Esophagus squamous epithelium (tissue), 4 donors: ENCODE measurements at regions not wholly inside any gene's neighbourhood (a gene's known extent, or its start where the extent isn't known, plus 50 kb on each side); places are given as distances from the start of the nearest gene placed in this dataset.

Experiments used
- POLR2A ChIP-seq, 4 donors: fragments of 450-650 bp; IDR thresholded peaks; one replicate each; pipeline ENCODE4 v1.6.1; 2017; ENCODE audit warnings: antibody characterized with exemption in 4 of 4, mild to moderate bottlenecking in 4 of 4, moderate library complexity in 3 of 4
- TF ChIP-seq, protein P1 (sequence below), 6 experiments: fragments of 450-650 bp in 4 of 6; fragments of 200-600 bp in 2 of 6; sonication (generic) in 2 of 6; IDR thresholded peaks; one replicate each; pipeline ENCODE4 v1.5.1; 2016 to 2019; ENCODE audit warnings: antibody characterized with exemption in 6 of 6, mild to moderate bottlenecking in 4 of 6, moderate library complexity in 4 of 6

GRCh38 chr7:83301416-83301815 is 138.7 kb upstream of the PCLO start:
- TF ChIP-seq, protein P1, sequence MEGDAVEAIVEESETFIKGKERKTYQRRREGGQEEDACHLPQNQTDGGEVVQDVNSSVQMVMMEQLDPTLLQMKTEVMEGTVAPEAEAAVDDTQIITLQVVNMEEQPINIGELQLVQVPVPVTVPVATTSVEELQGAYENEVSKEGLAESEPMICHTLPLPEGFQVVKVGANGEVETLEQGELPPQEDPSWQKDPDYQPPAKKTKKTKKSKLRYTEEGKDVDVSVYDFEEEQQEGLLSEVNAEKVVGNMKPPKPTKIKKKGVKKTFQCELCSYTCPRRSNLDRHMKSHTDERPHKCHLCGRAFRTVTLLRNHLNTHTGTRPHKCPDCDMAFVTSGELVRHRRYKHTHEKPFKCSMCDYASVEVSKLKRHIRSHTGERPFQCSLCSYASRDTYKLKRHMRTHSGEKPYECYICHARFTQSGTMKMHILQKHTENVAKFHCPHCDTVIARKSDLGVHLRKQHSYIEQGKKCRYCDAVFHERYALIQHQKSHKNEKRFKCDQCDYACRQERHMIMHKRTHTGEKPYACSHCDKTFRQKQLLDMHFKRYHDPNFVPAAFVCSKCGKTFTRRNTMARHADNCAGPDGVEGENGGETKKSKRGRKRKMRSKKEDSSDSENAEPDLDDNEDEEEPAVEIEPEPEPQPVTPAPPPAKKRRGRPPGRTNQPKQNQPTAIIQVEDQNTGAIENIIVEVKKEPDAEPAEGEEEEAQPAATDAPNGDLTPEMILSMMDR (IDR thresholded peaks at IDR 0.05), result no peak
- no peak for TF ChIP-seq POLR2A (IDR thresholded peaks at IDR 0.05)
